ENCODE measurements at regions not wholly inside any gene's neighbourhood (a gene's known extent, or its start where the extent isn't known, plus 50 kb on each side); places are given as distances from the start of the nearest gene placed in this dataset.
A peak's percentile ranks its signal among the peaks of the same experiment; 100 is the strongest.

- 43 to 65% methylated on average over 2 of the region's 2 CpGs for WGBS, 2 donors
- no peaks in the 10 kb centered on the region for H3K9me3 ChIP-seq
- no peak for DNase-seq
- no peaks in the 10 kb centered on the region for H3K36me3 ChIP-seq
- H3K4me3 ChIP-seq: no peak overlapping the region
- H3K27me3 ChIP-seq: no peaks in the 10 kb centered on the region
- no peak overlapping the region for H3K27ac ChIP-seq
- intact Hi-C loops (cut with DNase I): no loop called here
- TF ChIP-seq POLR2A (IDR thresholded peaks at IDR 0.05): no peak
- TF ChIP-seq, protein P1, sequence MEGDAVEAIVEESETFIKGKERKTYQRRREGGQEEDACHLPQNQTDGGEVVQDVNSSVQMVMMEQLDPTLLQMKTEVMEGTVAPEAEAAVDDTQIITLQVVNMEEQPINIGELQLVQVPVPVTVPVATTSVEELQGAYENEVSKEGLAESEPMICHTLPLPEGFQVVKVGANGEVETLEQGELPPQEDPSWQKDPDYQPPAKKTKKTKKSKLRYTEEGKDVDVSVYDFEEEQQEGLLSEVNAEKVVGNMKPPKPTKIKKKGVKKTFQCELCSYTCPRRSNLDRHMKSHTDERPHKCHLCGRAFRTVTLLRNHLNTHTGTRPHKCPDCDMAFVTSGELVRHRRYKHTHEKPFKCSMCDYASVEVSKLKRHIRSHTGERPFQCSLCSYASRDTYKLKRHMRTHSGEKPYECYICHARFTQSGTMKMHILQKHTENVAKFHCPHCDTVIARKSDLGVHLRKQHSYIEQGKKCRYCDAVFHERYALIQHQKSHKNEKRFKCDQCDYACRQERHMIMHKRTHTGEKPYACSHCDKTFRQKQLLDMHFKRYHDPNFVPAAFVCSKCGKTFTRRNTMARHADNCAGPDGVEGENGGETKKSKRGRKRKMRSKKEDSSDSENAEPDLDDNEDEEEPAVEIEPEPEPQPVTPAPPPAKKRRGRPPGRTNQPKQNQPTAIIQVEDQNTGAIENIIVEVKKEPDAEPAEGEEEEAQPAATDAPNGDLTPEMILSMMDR (IDR thresholded peaks at IDR 0.05): no peak
- H3K4me1 ChIP-seq: peaks cover 0 to 2% (median 0%) of the 10 kb centered on the region in 3 donors
Observed at GRCh38 chr4:147138171-147138570, 192.5 kb upstream of the TTC29 start.

DNA sequence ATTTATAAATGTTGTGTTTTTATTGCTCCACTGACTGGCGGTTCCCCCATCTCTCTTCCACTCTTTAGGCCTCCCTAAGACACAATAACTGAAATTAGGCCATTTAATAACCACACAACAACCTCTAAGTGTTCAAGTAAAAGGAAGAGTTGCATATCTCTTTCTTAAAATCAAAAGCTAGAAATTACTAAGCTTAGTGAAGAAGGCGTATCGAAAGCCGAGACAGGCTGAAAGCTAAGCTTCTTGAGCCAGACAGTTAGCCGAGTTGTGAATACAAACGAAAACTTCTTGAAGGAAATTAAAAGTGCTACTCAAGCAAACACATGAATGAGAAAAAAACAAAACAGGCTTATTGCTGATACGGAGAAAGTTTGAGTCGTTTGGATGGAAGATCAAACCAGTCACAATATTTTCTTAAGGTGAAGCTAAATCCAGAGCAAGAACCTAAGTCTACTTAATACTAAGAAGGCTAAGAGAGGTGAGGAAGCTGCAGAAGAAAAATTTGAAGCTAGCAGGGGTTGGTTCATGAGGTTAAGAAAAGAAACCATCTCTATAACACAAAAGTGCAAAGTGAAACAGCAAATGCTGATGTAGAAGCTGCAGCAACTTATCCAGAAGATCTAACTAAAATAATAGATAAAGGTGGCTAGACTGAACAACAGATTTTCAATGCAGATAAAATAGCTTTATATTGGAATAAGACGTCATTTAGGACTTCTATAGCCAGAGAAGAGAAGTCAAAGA, 194.0 kb upstream of the TTC29 start:
- no peak for DNase-seq
- no peaks in the 10 kb centered on the region for H3K36me3 ChIP-seq
- H3K27ac ChIP-seq: no peak overlapping the region
- no peaks in the 10 kb centered on the region for H3K27me3 ChIP-seq
- intact Hi-C loops (cut with DNase I): loop anchor here (10.0 kb wide), 1 partner anchor 1495 kb away; no protein-coding TSS in a partner anchor
- no peak for TF ChIP-seq POLR2A (IDR thresholded peaks at IDR 0.05)
- TF ChIP-seq, protein P1 (IDR thresholded peaks at IDR 0.05): no peak
- no peak overlapping the region for H3K4me3 ChIP-seq
- 62 to 79% methylated on average over 9 of the region's 9 CpGs for WGBS, 2 donors
- peaks cover 0 to 2% (median 0%) of the 10 kb centered on the region in 3 donors for H3K4me1 ChIP-seq
- no peaks in the 10 kb centered on the region for H3K9me3 ChIP-seq

GRCh38 chr4:147151763-147152162, 206.1 kb upstream of the TTC29 start:
- Histone ChIP-seq H3K27ac (no peak overlapping the region), H3K36me3 (no peaks in the 10 kb centered on the region), H3K27me3 (no peaks in the 10 kb centered on the region), H3K9me3 (no peaks in the 10 kb centered on the region), H3K4me3 (no peak overlapping the region), H3K4me1 (no peaks in the 10 kb centered on the region)
- TF ChIP-seq, protein P1 (IDR thresholded peaks at IDR 0.05): no peak
- TF ChIP-seq POLR2A (IDR thresholded peaks at IDR 0.05): no peak
- no peak for DNase-seq
- intact Hi-C loops (cut with DNase I): no loop called here

DNA sequence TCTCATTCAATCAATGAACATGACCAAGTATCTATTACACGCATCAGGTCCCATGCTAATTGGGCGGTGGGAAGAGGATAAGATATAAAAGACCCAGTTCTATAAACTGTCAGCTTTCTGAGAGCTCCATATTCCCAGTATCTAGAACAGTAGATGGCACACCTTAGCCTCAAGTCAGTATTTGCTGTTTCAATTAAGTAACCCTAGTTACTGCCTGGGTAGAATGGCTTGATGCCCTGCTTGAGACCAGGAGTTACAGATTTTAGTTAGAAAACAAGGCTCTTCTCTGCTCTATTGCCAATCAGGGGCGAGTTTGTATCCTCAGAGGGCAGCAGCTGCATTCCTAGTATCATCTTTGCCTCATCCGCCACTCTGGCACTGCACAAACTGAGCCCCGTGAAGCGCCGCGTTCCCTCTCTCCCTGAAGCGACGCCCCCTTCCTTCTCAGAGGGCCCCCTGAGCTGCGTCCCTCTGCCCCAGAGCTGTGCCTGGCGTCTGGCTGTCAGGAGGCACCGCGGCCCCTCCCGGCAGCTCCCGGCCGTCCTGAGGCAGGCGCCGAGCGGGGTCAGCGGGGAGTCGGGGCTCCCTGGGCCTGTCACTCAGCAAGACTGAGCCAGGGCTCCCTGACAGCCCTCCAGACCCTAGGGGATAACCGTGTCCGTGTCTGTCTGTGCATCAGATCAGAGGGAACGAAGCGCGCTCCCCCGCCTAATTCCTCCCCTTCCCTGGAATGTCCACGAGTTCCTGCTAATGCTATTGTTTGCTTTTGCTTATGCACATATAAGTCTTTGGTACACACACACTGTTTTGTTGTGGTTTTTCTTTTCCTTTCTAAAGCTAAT, 212.4 kb upstream of the TTC29 start:
- no peaks in the 10 kb centered on the region for H3K36me3 ChIP-seq
- peak overlapping the region in 3 of 4 donors; percentile 28 to 56 (median 49) for H3K27ac ChIP-seq
- H3K9me3 ChIP-seq: no peaks in the 10 kb centered on the region
- peaks cover 0 to 12% (median 0%) of the 10 kb centered on the region in 3 donors for H3K4me1 ChIP-seq
- peaks cover 0 to 12% (median 0%) of the 10 kb centered on the region in 4 donors for H3K27me3 ChIP-seq
- peak overlapping the region; percentile 23 to 67 (median 44) for H3K4me3 ChIP-seq
- 10 to 20% methylated on average over 10 to 14 of the region's 29 CpGs for WGBS, 2 donors
- TF ChIP-seq POLR2A (IDR thresholded peaks at IDR 0.05): no peak
- TF ChIP-seq, protein P1 (IDR thresholded peaks at IDR 0.05): no peak
- intact Hi-C loops (cut with DNase I): no loop called here
- no peak for DNase-seq
